H1 (cell line): ENCODE measurements at regions not wholly inside any gene's neighbourhood (a gene's known extent, or its start where the extent isn't known, plus 50 kb on each side); places are given as distances from the start of the nearest gene placed in this dataset.

Source experiments
- CTCF ChIA-PET: fragments of 300-600 bp; sonication (Branson Sonifier 250); formaldehyde crosslinking; loops from one replicate; lab custom pipeline; 2021; ENCODE audit not compliant: partially characterized antibody; lab: Charles Lee
- POLR2A ChIA-PET: fragments of 300-600 bp; sonication (Branson Sonifier 250); formaldehyde crosslinking; loops from one replicate; lab custom pipeline; 2021; ENCODE audit warnings: inconsistent platforms; ENCODE audit not compliant: partially characterized antibody; lab: Charles Lee
- DNase-seq, 2 experiments: peaks; one replicate each; pipeline versions ENCODE4 v3.0.0 to v3.0.0-alpha.2; 2010 to 2022; ENCODE audit warnings: low spot score in 2 of 2, low read depth in 1 of 2, mixed read lengths in 1 of 2
- FAIRE-seq: peaks from 2 replicates; lab custom pipeline; 2011; peaks lifted over from hg19 to GRCh38; lab: Jason Lieb, UNC
- H2AFZ ChIP-seq: 2 replicates; pipeline ENCODE4 v1.8.1; 2012; ENCODE audit warnings: low read length, inconsistent platforms
- H2AK5ac ChIP-seq: 2 replicates; pipeline ENCODE4 v1.6.1; 2013; ENCODE audit warnings: low read depth, low read length
- H2BK120ac ChIP-seq: replicated peaks from 2 replicates; pipeline ENCODE3; 2013; ENCODE audit warnings: low read depth, low read length, inconsistent platforms
- H2BK12ac ChIP-seq: 2 replicates; pipeline ENCODE4 v1.6.1; 2013; ENCODE audit warnings: low read depth, low read length
- H2BK15ac ChIP-seq: 2 replicates; pipeline ENCODE4 v1.6.1; 2013; ENCODE audit warnings: low read length
- H2BK20ac ChIP-seq: 2 replicates; pipeline ENCODE4 v1.6.1; 2013; ENCODE audit warnings: low read length
- H2BK5ac ChIP-seq: 2 replicates; pipeline ENCODE4 v1.6.1; 2013; ENCODE audit warnings: low read depth, low read length
- H3K14ac ChIP-seq: 2 replicates; pipeline ENCODE4 v1.6.1; 2013; ENCODE audit warnings: inconsistent platforms; ENCODE audit not compliant: insufficient read length
- H3K18ac ChIP-seq: 2 replicates; pipeline ENCODE4 v1.6.1; 2013; ENCODE audit warnings: low read length; ENCODE audit errors: extremely low read depth
- H3K23ac ChIP-seq: 2 replicates; pipeline ENCODE4 v1.6.1; 2013; ENCODE audit warnings: inconsistent platforms; ENCODE audit not compliant: insufficient read length
- H3K23me2 ChIP-seq: 2 replicates; pipeline ENCODE4 v1.6.1; 2013; ENCODE audit warnings: low read depth, low read length
- H3K27ac ChIP-seq: 2 replicates; pipeline ENCODE4 v1.6.1; 2011; ENCODE audit warnings: low read depth, low read length, inconsistent platforms
- H3K27me3 ChIP-seq, 4 experiments: replicated peaks in 1 of 4; 1 replicate in 1 of 4; 2 replicates in 3 of 4; pipeline versions ENCODE4 v1.6.1 to v1.8.1; 2011 to 2013; ENCODE audit warnings: low read length in 3 of 4, mild to moderate bottlenecking in 3 of 4, inconsistent platforms in 2 of 4, mixed read lengths in 2 of 4, moderate library complexity in 1 of 4; ENCODE audit not compliant: control insufficient read depth in 3 of 4, insufficient read depth in 3 of 4; ENCODE audit errors: extremely low read depth in 1 of 4
- H3K36me3 ChIP-seq, 4 experiments: 2 replicates each; pipeline versions ENCODE4 v1.6.1 to v1.8.1; 2011 to 2013; ENCODE audit warnings: mild to moderate bottlenecking in 4 of 4, low read length in 3 of 4, moderate library complexity in 2 of 4, control low read depth in 1 of 4, inconsistent platforms in 1 of 4; ENCODE audit not compliant: insufficient read depth in 4 of 4, control insufficient read depth in 2 of 4
- H3K4ac ChIP-seq: replicated peaks from 2 replicates; pipeline ENCODE3; 2013; ENCODE audit warnings: low read length, low read depth, mixed read lengths, inconsistent platforms; ENCODE audit not compliant: insufficient read length
- H3K4me1 ChIP-seq, 4 experiments: replicated peaks in 1 of 4; 1 replicate in 1 of 4; 2 replicates in 3 of 4; pipeline versions ENCODE4 v1.6.1 to v1.8.1; 2011 to 2013; ENCODE audit warnings: low read length in 3 of 4, inconsistent platforms in 2 of 4, mixed read lengths in 1 of 4; ENCODE audit not compliant: insufficient read depth in 4 of 4, control insufficient read depth in 3 of 4
- H3K4me2 ChIP-seq, 2 experiments: 2 replicates each; pipeline versions ENCODE4 v1.6.1 to v1.8.1; 2011 to 2013; ENCODE audit warnings: low read depth in 2 of 2, low read length in 2 of 2, control low read depth in 1 of 2, inconsistent platforms in 1 of 2, mild to moderate bottlenecking in 1 of 2; ENCODE audit not compliant: insufficient read depth in 1 of 2
- H3K4me3 ChIP-seq, 4 experiments: fragments of 200-600, 300-600 bp in 1 of 4; sonication (generic), shearing (Covaris generic), sonication (Bioruptor Twin) in 1 of 4; 2 replicates each; pipeline versions ENCODE4 v1.5.1 to v1.8.1; 2011 to 2016; ENCODE audit warnings: low read length in 4 of 4, low read depth in 3 of 4, control low read depth in 2 of 4, inconsistent platforms in 2 of 4, mild to moderate bottlenecking in 2 of 4, mixed read lengths in 1 of 4, moderate library complexity in 1 of 4; ENCODE audit not compliant: insufficient read depth in 2 of 4; ENCODE audit errors: extremely low read depth in 1 of 4
- H3K56ac ChIP-seq: replicated peaks from 2 replicates; pipeline ENCODE3; 2013; ENCODE audit warnings: low read depth, mild to moderate bottlenecking, mixed read lengths, low read length, inconsistent platforms; ENCODE audit not compliant: insufficient read length
- H3K79me1 ChIP-seq: 2 replicates; pipeline ENCODE4 v1.6.1; 2013; ENCODE audit warnings: low read depth, low read length, control low read depth
- H3K79me2 ChIP-seq, 2 experiments: 2 replicates each; pipeline versions ENCODE4 v1.6.1 to v1.8.1; 2012 to 2013; ENCODE audit warnings: low read length in 2 of 2, mild to moderate bottlenecking in 2 of 2, inconsistent platforms in 1 of 2; ENCODE audit not compliant: insufficient read depth in 2 of 2, control insufficient read depth in 1 of 2
- H3K9ac ChIP-seq, 4 experiments: replicated peaks in 1 of 4; 1 replicate in 1 of 4; 2 replicates in 3 of 4; pipeline versions ENCODE4 v1.6.1 to v1.8.1; 2011 to 2013; ENCODE audit warnings: low read depth in 3 of 4, low read length in 3 of 4, control low read depth in 2 of 4, mild to moderate bottlenecking in 2 of 4, moderate library complexity in 2 of 4, inconsistent platforms in 1 of 4; ENCODE audit errors: extremely low read depth in 1 of 4
- H3K9me3 ChIP-seq, 2 experiments: 2 replicates each; pipeline versions ENCODE4 v1.6.1 to v1.8.1; 2012 to 2013; ENCODE audit warnings: mild to moderate bottlenecking in 2 of 2, moderate library complexity in 2 of 2, control low read depth in 1 of 2, inconsistent platforms in 1 of 2, low read depth in 1 of 2, low read length in 1 of 2, mixed read lengths in 1 of 2; ENCODE audit not compliant: insufficient read depth in 2 of 2
- H4K20me1 ChIP-seq, 2 experiments: replicated peaks in 1 of 2; 2 replicates each; pipeline versions ENCODE3 to v1.8.1; 2011 to 2013; ENCODE audit warnings: inconsistent platforms in 2 of 2, low read length in 2 of 2, mild to moderate bottlenecking in 1 of 2; ENCODE audit not compliant: insufficient read depth in 2 of 2, control insufficient read depth in 1 of 2
- H4K5ac ChIP-seq: 2 replicates; pipeline ENCODE4 v1.6.1; 2013; ENCODE audit warnings: low read length, low read depth, mixed read lengths, inconsistent platforms; ENCODE audit not compliant: insufficient read length
- H4K8ac ChIP-seq: 2 replicates; pipeline ENCODE4 v1.8.0; 2013; ENCODE audit warnings: mild to moderate bottlenecking, moderate library complexity, low read length, inconsistent platforms; ENCODE audit not compliant: insufficient read depth; ENCODE audit errors: extremely low read depth
- H4K91ac ChIP-seq: replicated peaks from 2 replicates; pipeline ENCODE3; 2013; ENCODE audit warnings: low read length, mixed read lengths, inconsistent platforms; ENCODE audit not compliant: insufficient read length
- SP1 ChIP-seq: IDR thresholded peaks from 2 replicates; pipeline ENCODE4 v1.6.1; 2011; ENCODE audit warnings: low read depth, low read length
- TCF12 ChIP-seq: IDR thresholded peaks from 2 replicates; pipeline ENCODE4 v1.6.1; 2011; ENCODE audit warnings: low read depth, mild to moderate bottlenecking, low read length
- WGBS, 2 experiments: shearing (Covaris generic) in 1 of 2; methylation state at CpG; one replicate each; pipeline versions ENCODE4 v1.1.6 to v1.1.7; 2013 to 2015; ENCODE audit warnings: low lambda C conversion rate in 2 of 2, mixed read lengths in 2 of 2, inconsistent platforms in 1 of 2, low coverage in 1 of 2, missing lambda C conversion rate in 1 of 2; ENCODE audit not compliant: insufficient replicate concordance in 2 of 2, insufficient coverage in 1 of 2, insufficient read length in 1 of 2; ENCODE audit errors: extremely low coverage in 1 of 2, missing lambda C conversion rate in 1 of 2; 5-methylcytosine and 5-hydroxymethylcytosine counted together

- FAIRE-seq, result no peak
- no peak overlapping the region for H3K56ac ChIP-seq
- ChIA-PET CTCF (interaction anchor here (1.5 kb wide), 1 partner anchor 99 kb away, joined by 4 read pairs; no protein-coding TSS in a partner anchor), POLR2A (no interaction called here)
- no peak overlapping the region for H4K8ac ChIP-seq
- H4K91ac ChIP-seq, result no peak overlapping the region
- no peak overlapping the region for H2AK5ac ChIP-seq
- no peaks in the 10 kb centered on the region for H3K79me1 ChIP-seq
- no peak overlapping the region for H3K4me3 ChIP-seq
- no peaks in the 10 kb centered on the region for H3K36me3 ChIP-seq
- no peak overlapping the region for H3K27ac ChIP-seq
- no peak overlapping the region for H2BK20ac ChIP-seq
- H4K20me1 ChIP-seq, result no peaks in the 10 kb centered on the region
- H2BK120ac ChIP-seq, result no peak overlapping the region
- no peak overlapping the region for H3K4me2 ChIP-seq
- no peak overlapping the region for H3K18ac ChIP-seq
- TF ChIP-seq SP1, result no peak
- TF ChIP-seq TCF12, result no peak
- H3K27me3 ChIP-seq, result no peaks in the 10 kb centered on the region
- H3K9ac ChIP-seq, result no peak overlapping the region
- H3K23me2 ChIP-seq, result no peaks in the 10 kb centered on the region
- DNase-seq, result no peak
- no peak overlapping the region for H3K14ac ChIP-seq
- no peak overlapping the region for H2BK12ac ChIP-seq
- no peak overlapping the region for H3K4ac ChIP-seq
- no peaks in the 10 kb centered on the region for H3K79me2 ChIP-seq
- H2BK15ac ChIP-seq, result no peak overlapping the region
- no peak overlapping the region for H4K5ac ChIP-seq
- no peaks in the 10 kb centered on the region; a peak in 1 of 7 replicates for H3K4me1 ChIP-seq
- H3K23ac ChIP-seq, result no peak overlapping the region
- WGBS, 2 experiments, result 95% methylated on average over 7 of the region's 7 CpGs; no CpG with 5 or more reads in 1 of the 2 experiments
- no peak overlapping the region for H2BK5ac ChIP-seq
- no peak overlapping the region for H2AFZ ChIP-seq
- no peaks in the 10 kb centered on the region for H3K9me3 ChIP-seq
These were observed 92.9 kb upstream of the PIK3R1 start for GRCh38 chr5:68122439-68123328.
